ENCODE measurements at regions not wholly inside any gene's neighbourhood (a gene's known extent, or its start where the extent isn't known, plus 50 kb on each side); places are given as distances from the start of the nearest gene placed in this dataset.

DNA sequence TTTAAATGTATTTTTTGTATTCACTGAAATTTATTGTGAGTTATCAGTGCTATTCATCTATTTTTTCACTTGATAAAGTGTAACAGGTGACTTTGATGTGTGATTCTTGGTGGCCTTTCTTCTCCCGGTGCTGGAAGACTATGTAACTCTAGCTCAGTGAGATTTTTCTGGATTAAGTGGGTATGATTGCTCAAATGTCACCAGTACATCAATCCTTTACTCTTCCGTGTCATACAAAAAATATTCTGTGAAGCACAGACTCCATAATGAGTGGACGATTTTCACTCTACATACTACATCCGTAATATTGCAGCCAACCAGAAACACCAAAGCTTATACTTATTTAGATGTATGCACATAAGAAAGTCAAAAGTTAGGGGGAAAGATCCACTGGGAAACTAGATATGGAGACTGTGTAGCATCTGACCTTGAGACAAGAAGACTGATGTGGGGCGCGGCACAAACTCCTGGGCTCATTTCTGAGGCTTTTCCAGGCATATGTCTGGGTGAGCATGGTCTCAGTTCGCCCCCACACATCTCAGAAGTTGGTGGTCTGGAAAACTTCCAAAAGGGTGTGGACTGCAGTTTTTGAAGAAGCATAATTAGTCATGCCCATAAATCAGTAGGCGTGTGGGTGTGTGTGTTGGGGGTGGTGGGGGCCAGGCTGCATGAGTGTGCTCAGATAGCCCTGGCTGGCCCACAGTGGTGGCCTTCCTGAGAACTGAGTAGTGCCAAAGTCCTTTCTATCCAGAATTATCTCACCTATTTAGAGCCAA lies 53.9 kb upstream of the TENM3 start:
- TF ChIP-seq POLR2A (IDR thresholded peaks at IDR 0.05; ENCODE audit: low read length) = no peak
- no peak for TF ChIP-seq GATA1 (IDR thresholded peaks at IDR 0.05; ENCODE audit: low read depth, low read length)
- no peak for DNase-seq

DNA sequence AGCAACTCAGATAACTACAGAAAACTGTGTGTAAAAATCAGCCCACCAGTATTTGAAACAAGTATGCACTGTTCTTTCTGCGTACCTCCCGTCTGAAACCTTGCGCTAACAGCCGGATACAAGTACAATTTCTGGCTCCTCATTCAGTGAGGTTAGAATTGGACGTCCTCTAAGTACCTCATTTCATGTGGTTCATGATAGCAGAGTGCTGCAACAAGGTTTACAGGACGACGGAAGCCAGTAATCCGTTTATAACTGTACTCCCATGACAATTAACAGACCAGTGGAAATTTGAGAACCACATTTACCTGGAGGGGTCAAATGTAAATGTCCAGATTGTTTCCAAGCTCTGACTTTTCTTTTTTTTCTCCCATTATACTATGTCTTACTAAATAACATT lies 52.9 kb upstream of the TENM3 start:
- TF ChIP-seq GATA1 (IDR thresholded peaks at IDR 0.05; ENCODE audit: low read depth, low read length) (no peak), POLR2A (IDR thresholded peaks at IDR 0.05; ENCODE audit: low read length) (no peak)
- DNase-seq = no peak

DNA sequence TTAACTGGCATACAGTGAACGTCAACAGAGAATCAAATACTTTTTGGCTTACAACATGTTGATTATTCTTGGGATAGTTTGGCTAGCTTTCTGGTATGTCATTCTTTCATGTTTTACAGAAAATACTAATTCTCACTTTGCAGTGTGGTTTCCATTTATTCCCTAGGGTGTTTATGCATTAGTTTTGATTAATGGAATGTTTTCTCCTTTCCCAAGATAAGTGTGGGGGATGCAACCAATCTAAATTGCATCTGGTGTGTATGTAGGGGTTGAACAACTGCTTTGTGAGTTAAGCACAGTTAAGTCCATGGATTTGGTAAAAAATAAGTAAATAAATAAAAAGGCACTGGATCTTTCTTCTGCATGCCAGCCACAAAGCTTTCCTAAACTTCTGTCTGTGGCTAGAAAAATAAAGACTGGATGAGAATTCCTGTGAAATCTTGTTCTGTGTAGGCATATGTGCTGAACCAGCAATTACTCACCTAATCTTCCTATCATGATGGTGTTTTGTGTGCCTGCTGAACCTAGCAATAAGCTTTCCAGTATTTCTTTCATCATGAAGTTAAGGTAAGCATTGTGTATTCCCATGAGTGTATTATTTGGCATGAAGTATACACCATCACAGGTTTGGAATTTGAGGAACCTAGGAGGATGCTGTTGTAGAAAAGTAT lies 50.6 kb upstream of the TENM3 start:
- TF ChIP-seq GATA1 (IDR thresholded peaks at IDR 0.05; ENCODE audit: low read depth, low read length) (no peak), POLR2A (IDR thresholded peaks at IDR 0.05; ENCODE audit: low read length) (no peak)
- DNase-seq = no peak

DNA sequence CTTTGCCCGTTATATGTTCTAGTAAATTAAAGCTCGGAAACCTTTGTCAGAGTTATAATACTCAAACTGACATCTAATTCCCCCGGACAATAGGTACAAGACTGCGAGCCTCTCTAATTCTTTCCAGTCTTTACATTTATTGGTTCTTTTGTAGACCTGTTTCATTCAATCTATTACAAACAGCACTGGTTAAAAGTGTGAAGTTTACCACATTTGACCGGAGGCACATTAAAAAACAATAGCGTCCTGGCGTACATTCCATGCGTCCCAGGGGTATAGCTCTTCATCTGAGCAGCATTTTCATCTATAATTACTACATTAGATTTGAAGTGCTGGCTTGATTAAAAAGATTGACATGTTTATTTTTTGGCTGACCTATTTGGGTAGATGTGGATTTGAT lies 49.9 kb upstream of the TENM3 start:
- TF ChIP-seq POLR2A (IDR thresholded peaks at IDR 0.05; ENCODE audit: low read length) (no peak), GATA1 (IDR thresholded peaks at IDR 0.05; ENCODE audit: low read depth, low read length) (no peak)

More for the DNA sequence above, 49.9 kb upstream of the TENM3 start:
- DNase-seq = no peak

Measured in erythroblast (primary cell).